Esophagus squamous epithelium (tissue), 4 donors: ENCODE measurements at regions not wholly inside any gene's neighbourhood (a gene's known extent, or its start where the extent isn't known, plus 50 kb on each side); places are given as distances from the start of the nearest gene placed in this dataset.

Source experiments
- CTCF ChIP-seq, 6 experiments: fragments of 450-650 bp in 4 of 6; fragments of 200-600 bp in 2 of 6; sonication (generic) in 2 of 6; IDR thresholded peaks; one replicate each; pipeline ENCODE4 v1.5.1; 2016 to 2019; ENCODE audit warnings: antibody characterized with exemption in 6 of 6, mild to moderate bottlenecking in 4 of 6, moderate library complexity in 4 of 6
- POLR2A ChIP-seq, 4 donors: fragments of 450-650 bp; IDR thresholded peaks; one replicate each; pipeline ENCODE4 v1.6.1; 2017; ENCODE audit warnings: antibody characterized with exemption in 4 of 4, mild to moderate bottlenecking in 4 of 4, moderate library complexity in 3 of 4

DNA sequence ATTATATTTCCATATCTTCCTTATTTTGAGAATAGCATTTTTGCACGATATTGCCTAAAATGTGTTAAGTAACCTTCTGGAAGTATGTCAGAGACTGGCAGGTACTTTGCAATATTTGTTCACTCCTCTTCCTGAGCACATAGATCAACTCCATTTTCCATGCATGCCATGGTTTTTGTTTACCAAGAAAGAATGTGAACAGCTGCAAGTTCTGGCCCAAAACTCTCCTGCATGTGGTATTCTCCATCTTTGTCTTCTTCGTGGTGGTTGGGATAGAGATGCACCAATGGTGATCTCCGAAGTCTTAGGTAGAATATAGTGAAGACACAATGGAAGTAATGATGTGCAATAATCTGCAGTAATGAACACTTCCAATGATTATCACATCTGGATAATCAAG is 2241.0 kb upstream of the RAG2 start:
- no peak for TF ChIP-seq POLR2A (IDR thresholded peaks at IDR 0.05)
- no peak for TF ChIP-seq CTCF (IDR thresholded peaks at IDR 0.05)
